ENCODE measurements at regions not wholly inside any gene's neighbourhood (a gene's known extent, or its start where the extent isn't known, plus 50 kb on each side); places are given as distances from the start of the nearest gene placed in this dataset.

GRCh38 chr16:73389085-73389484, 341.2 kb upstream of the ZFHX3 start:
- H4K20me1 ChIP-seq (ENCODE audit: insufficient read depth, low read length): no peaks in the 10 kb centered on the region
- no peak overlapping the region for H3K4me3 ChIP-seq (ENCODE audit: low read length)
- no peaks in the 10 kb centered on the region for H3K9me3 ChIP-seq (ENCODE audit: insufficient read depth, low read length)
- H3K4me2 ChIP-seq (ENCODE audit: low read length): no peak overlapping the region
- no peaks in the 10 kb centered on the region for H3K4me1 ChIP-seq (ENCODE audit: low read length)
- no peaks in the 10 kb centered on the region for H3K36me3 ChIP-seq (replicated peaks; ENCODE audit: low read depth, low read length)
- no peaks in the 10 kb centered on the region for H3K27me3 ChIP-seq (ENCODE audit: low read depth, low read length)
- no peaks in the 10 kb centered on the region for H3K79me2 ChIP-seq (ENCODE audit: low read length)
- TF ChIP-seq, protein P1, sequence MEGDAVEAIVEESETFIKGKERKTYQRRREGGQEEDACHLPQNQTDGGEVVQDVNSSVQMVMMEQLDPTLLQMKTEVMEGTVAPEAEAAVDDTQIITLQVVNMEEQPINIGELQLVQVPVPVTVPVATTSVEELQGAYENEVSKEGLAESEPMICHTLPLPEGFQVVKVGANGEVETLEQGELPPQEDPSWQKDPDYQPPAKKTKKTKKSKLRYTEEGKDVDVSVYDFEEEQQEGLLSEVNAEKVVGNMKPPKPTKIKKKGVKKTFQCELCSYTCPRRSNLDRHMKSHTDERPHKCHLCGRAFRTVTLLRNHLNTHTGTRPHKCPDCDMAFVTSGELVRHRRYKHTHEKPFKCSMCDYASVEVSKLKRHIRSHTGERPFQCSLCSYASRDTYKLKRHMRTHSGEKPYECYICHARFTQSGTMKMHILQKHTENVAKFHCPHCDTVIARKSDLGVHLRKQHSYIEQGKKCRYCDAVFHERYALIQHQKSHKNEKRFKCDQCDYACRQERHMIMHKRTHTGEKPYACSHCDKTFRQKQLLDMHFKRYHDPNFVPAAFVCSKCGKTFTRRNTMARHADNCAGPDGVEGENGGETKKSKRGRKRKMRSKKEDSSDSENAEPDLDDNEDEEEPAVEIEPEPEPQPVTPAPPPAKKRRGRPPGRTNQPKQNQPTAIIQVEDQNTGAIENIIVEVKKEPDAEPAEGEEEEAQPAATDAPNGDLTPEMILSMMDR (IDR thresholded peaks at IDR 0.05; ENCODE audit: low read depth, low read length): no peak
- TF ChIP-seq EZH2phosphoT487 (IDR thresholded peaks at IDR 0.05; ENCODE audit: low read depth): no peak
- no peak overlapping the region for H3K9ac ChIP-seq (ENCODE audit: low read length)
- no peak overlapping the region for H3K27ac ChIP-seq (ENCODE audit: low read length)
- no peak overlapping the region for H2AFZ ChIP-seq (ENCODE audit: low read depth, low read length)

DNA sequence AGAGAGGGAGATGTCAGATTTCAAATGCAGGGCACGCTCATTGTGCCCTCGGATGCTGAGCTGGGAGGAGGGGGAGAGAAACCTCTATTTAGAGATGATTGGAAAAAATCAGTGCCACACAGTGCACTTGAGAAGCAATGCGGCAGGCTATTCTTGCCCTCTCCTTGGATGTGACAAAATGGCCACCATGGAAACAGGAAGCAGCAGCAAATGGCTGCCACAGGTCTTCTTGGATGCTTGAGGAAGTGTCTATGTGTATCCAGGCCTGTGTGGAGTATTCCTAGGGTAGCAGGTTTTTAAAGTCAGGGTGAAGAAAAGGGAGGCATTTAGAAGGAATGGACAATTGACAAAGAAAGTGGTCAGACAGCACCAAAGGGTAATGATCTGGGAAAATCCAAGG, 340.1 kb upstream of the ZFHX3 start:
- no peak overlapping the region for H2AFZ ChIP-seq (ENCODE audit: low read depth, low read length)

GRCh38 chr16:73385696-73386095, 337.8 kb upstream of the ZFHX3 start:
- Histone ChIP-seq H3K4me1 (ENCODE audit: low read length) (no peaks in the 10 kb centered on the region), H3K79me2 (ENCODE audit: low read length) (no peaks in the 10 kb centered on the region), H2AFZ (ENCODE audit: low read depth, low read length) (no peak overlapping the region), H4K20me1 (ENCODE audit: insufficient read depth, low read length) (no peaks in the 10 kb centered on the region), H3K4me2 (ENCODE audit: low read length) (no peak overlapping the region), H3K27ac (ENCODE audit: low read length) (no peak overlapping the region), H3K27me3 (ENCODE audit: low read depth, low read length) (no peaks in the 10 kb centered on the region), H3K36me3 (replicated peaks; ENCODE audit: low read depth, low read length) (no peaks in the 10 kb centered on the region), H3K9ac (ENCODE audit: low read length) (no peak overlapping the region), H3K9me3 (ENCODE audit: insufficient read depth, low read length) (no peaks in the 10 kb centered on the region), H3K4me3 (ENCODE audit: low read length) (no peak overlapping the region)
- TF ChIP-seq, protein P1 (IDR thresholded peaks at IDR 0.05; ENCODE audit: low read depth, low read length): no peak
- no peak for TF ChIP-seq EZH2phosphoT487 (IDR thresholded peaks at IDR 0.05; ENCODE audit: low read depth)

More for the DNA sequence above, 340.1 kb upstream of the ZFHX3 start:
- no peaks in the 10 kb centered on the region for H4K20me1 ChIP-seq (ENCODE audit: insufficient read depth, low read length)
- TF ChIP-seq EZH2phosphoT487 (IDR thresholded peaks at IDR 0.05; ENCODE audit: low read depth): no peak
- TF ChIP-seq, protein P1 (IDR thresholded peaks at IDR 0.05; ENCODE audit: low read depth, low read length): no peak
- no peaks in the 10 kb centered on the region for H3K36me3 ChIP-seq (replicated peaks; ENCODE audit: low read depth, low read length)
- H3K79me2 ChIP-seq (ENCODE audit: low read length): no peaks in the 10 kb centered on the region
- no peaks in the 10 kb centered on the region for H3K27me3 ChIP-seq (ENCODE audit: low read depth, low read length)
- H3K9me3 ChIP-seq (ENCODE audit: insufficient read depth, low read length): no peaks in the 10 kb centered on the region
- H3K27ac ChIP-seq (ENCODE audit: low read length): no peak overlapping the region
- H3K4me1 ChIP-seq (ENCODE audit: low read length): no peaks in the 10 kb centered on the region
- no peak overlapping the region for H3K4me3 ChIP-seq (ENCODE audit: low read length)
- H3K9ac ChIP-seq (ENCODE audit: low read length): no peak overlapping the region
- no peak overlapping the region for H3K4me2 ChIP-seq (ENCODE audit: low read length)

DNA sequence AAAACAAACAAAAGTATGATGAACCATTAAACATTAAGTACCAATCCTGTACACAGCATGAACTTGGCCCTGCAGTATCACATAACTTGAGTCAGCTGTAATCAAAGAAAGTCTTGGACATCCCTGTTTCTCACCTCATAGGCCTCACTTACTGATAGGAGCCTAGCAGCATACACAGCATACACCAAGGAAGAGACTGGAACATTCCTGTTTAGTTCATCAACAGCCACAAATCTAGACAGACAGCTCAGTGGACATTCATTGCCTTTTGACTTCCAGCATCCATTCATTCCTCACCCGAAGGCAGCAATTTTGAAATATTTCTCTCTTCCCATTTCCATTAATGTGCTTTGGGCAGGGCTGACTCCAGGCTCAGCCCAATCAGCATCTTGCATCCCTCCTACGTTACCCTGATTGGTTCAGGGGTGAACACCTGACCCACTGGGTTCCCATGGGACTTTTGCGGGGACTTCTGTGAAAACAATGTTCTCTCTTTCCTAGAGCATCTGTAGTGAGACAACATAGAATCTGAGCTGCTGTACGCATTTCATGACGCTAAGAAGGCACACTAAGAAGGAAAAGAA, 336.7 kb upstream of the ZFHX3 start:
- no peak overlapping the region for H3K27ac ChIP-seq (ENCODE audit: low read length)
- no peaks in the 10 kb centered on the region for H4K20me1 ChIP-seq (ENCODE audit: insufficient read depth, low read length)
- TF ChIP-seq, protein P1 (IDR thresholded peaks at IDR 0.05; ENCODE audit: low read depth, low read length): no peak
- TF ChIP-seq EZH2phosphoT487 (IDR thresholded peaks at IDR 0.05; ENCODE audit: low read depth): no peak
- no peak overlapping the region for H3K9ac ChIP-seq (ENCODE audit: low read length)
- H3K4me1 ChIP-seq (ENCODE audit: low read length): no peaks in the 10 kb centered on the region
- no peak overlapping the region for H3K4me3 ChIP-seq (ENCODE audit: low read length)
- H3K4me2 ChIP-seq (ENCODE audit: low read length): no peak overlapping the region
- H3K79me2 ChIP-seq (ENCODE audit: low read length): no peaks in the 10 kb centered on the region
- no peaks in the 10 kb centered on the region for H3K27me3 ChIP-seq (ENCODE audit: low read depth, low read length)
- H3K36me3 ChIP-seq (replicated peaks; ENCODE audit: low read depth, low read length): no peaks in the 10 kb centered on the region
- H2AFZ ChIP-seq (ENCODE audit: low read depth, low read length): no peak overlapping the region
- no peaks in the 10 kb centered on the region for H3K9me3 ChIP-seq (ENCODE audit: insufficient read depth, low read length)
